ENCODE measurements at regions not wholly inside any gene's neighbourhood (a gene's known extent, or its start where the extent isn't known, plus 50 kb on each side); places are given as distances from the start of the nearest gene placed in this dataset.
A peak's percentile ranks its signal among the peaks of the same experiment; 100 is the strongest.

DNA sequence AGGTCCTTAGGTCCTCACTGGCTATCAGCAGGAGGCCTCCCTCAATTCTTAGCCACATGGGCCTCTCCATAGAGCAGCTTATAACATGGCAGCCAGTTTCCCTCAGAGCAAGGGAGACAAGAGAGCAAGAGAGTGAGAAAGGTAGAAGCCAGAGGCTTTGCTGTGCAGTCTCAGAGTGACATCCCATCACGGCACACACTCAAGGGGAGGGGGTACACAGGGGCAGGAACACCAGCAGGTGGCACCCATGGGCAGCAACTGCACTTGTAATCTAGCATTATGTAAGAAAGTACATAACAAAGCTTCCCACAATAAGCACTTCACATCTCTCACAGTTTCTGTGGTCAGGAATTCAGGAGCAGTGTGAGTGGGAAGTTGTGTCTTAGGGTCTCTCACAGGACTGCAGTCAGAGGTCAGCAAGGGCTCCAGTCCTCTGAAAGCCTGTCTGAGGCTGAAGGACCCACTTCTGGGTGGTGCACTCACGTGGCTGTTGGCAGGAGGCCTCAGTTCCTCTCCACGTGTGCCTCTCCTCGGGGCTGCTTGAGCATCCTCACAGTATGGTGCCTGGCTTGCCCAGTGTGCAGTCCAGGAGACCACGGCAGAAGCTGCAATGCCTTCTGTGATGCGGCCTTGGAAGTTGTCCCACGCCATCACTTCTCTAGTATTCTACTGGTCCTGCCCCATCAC lies 159.4 kb downstream of the OAT start:
- H3K4me1 Mint-ChIP-seq: peaks cover 0 to 3% of the 10 kb centered on the region in 2 experiments; a peak in 1 of 4 replicates
- no peak overlapping the region for H3K4ac ChIP-seq (ENCODE audit: low read depth, low read length)
- H2BK12ac ChIP-seq (ENCODE audit: insufficient read length, low read depth, low read length): no peak overlapping the region
- no peak overlapping the region for H2AK5ac ChIP-seq (ENCODE audit: insufficient read length, low read length)
- TF ChIP-seq, protein P1, sequence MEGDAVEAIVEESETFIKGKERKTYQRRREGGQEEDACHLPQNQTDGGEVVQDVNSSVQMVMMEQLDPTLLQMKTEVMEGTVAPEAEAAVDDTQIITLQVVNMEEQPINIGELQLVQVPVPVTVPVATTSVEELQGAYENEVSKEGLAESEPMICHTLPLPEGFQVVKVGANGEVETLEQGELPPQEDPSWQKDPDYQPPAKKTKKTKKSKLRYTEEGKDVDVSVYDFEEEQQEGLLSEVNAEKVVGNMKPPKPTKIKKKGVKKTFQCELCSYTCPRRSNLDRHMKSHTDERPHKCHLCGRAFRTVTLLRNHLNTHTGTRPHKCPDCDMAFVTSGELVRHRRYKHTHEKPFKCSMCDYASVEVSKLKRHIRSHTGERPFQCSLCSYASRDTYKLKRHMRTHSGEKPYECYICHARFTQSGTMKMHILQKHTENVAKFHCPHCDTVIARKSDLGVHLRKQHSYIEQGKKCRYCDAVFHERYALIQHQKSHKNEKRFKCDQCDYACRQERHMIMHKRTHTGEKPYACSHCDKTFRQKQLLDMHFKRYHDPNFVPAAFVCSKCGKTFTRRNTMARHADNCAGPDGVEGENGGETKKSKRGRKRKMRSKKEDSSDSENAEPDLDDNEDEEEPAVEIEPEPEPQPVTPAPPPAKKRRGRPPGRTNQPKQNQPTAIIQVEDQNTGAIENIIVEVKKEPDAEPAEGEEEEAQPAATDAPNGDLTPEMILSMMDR (conservative IDR thresholded peaks at IDR 0.05): peak; percentile 56
- no peak overlapping the region for H2BK20ac ChIP-seq (ENCODE audit: low read depth, low read length, poor library complexity, severe bottlenecking)
- no peak overlapping the region for H3K23ac ChIP-seq (ENCODE audit: insufficient read length, low read depth, low read length)
- no peak overlapping the region for H3K18ac ChIP-seq (ENCODE audit: insufficient read length, low read depth, low read length)
- no peak overlapping the region for H4K91ac ChIP-seq (ENCODE audit: insufficient read length, low read depth, low read length)
- H2BK5ac ChIP-seq (ENCODE audit: insufficient read length, low read length): no peak overlapping the region
- WGBS (ENCODE audit: extremely low coverage, insufficient read length, low lambda C conversion rate): no CpG with 5 or more reads among the region's 7 CpGs
- H3K9ac ChIP-seq (ENCODE audit: extremely low read depth, insufficient read length, low read length): no peak overlapping the region
- H3K27me3 ChIP-seq (ENCODE audit: insufficient read depth, low read length): no peaks in the 10 kb centered on the region
- no peak overlapping the region for H4K8ac ChIP-seq (replicated peaks; ENCODE audit: insufficient read length, low read depth, low read length)
- no peak for DNase-seq
- no peak overlapping the region for H4K5ac ChIP-seq (ENCODE audit: insufficient read length, low read depth, low read length)
- H4K20me1 ChIP-seq (ENCODE audit: control insufficient read depth, insufficient read depth, insufficient read length): no peaks in the 10 kb centered on the region
- no peak overlapping the region for H3K4me2 ChIP-seq (ENCODE audit: insufficient read depth, insufficient read length, low read length)
- no peak overlapping the region for H3T11ph ChIP-seq (ENCODE audit: low read length)
- H3K27me3 Mint-ChIP-seq (ENCODE audit: low read depth): peaks cover 10% of the 10 kb centered on the region
- H3K56ac ChIP-seq (ENCODE audit: insufficient read length, low read depth, low read length): no peak overlapping the region
- no peaks in the 10 kb centered on the region for H3K79me2 ChIP-seq (ENCODE audit: insufficient read depth, low read length)
- no peak overlapping the region for H2BK120ac ChIP-seq (ENCODE audit: low read depth, low read length, poor library complexity, severe bottlenecking)
- no peaks in the 10 kb centered on the region for H3K23me2 ChIP-seq (ENCODE audit: insufficient read length, low read depth, low read length, poor library complexity, severe bottlenecking)
- no peak overlapping the region for H2BK15ac ChIP-seq (ENCODE audit: low read depth, low read length)
- H3K79me1 ChIP-seq (ENCODE audit: insufficient read depth, low read depth, low read length, poor library complexity, severe bottlenecking): no peaks in the 10 kb centered on the region
- H3K27ac ChIP-seq (ENCODE audit: insufficient read length, low read depth, low read length): no peak overlapping the region
- H3K9me3 Mint-ChIP-seq: peaks cover 10 to 13% of the 10 kb centered on the region in 2 experiments; a peak in 4 of 5 replicates
- no peak overlapping the region for H2AFZ ChIP-seq (ENCODE audit: low read length)
- H3K9me3 ChIP-seq (ENCODE audit: control insufficient read depth, low read depth, low read length): no peaks in the 10 kb centered on the region
- no peaks in the 10 kb centered on the region for H3K4me1 ChIP-seq (ENCODE audit: insufficient read depth, low read length)
- H3K14ac ChIP-seq (ENCODE audit: insufficient read depth, low read length): no peak overlapping the region
- peaks cover 0 to 6% (median 3%) of the 10 kb centered on the region in 3 experiments; a peak in 4 of 7 replicates for H3K36me3 Mint-ChIP-seq (ENCODE audit: insufficient read depth in 1 of 3, low read depth in 3 of 3)
- H3K4me3 Mint-ChIP-seq: no peak overlapping the region; a peak in 1 of 5 replicates
- no peak overlapping the region for H3K27ac Mint-ChIP-seq
